K562 (cell line): ENCODE measurements at regions not wholly inside any gene's neighbourhood (a gene's known extent, or its start where the extent isn't known, plus 50 kb on each side); places are given as distances from the start of the nearest gene placed in this dataset.

Experiments
- BMI1 ChIP-seq: fragments of 150-350 bp; IDR thresholded peaks from 2 replicates; pipeline ENCODE4 v1.6.1; 2014; ENCODE audit warnings: low read length
- EZH2 ChIP-seq: IDR thresholded peaks from 2 replicates; pipeline ENCODE4 v1.6.1; 2012; ENCODE audit warnings: low read depth, mild to moderate bottlenecking, inconsistent platforms, low read length, borderline replicate concordance
- JUND ChIP-seq, 2 experiments: IDR thresholded peaks; 2 replicates in 1 of 2; 3 replicates in 1 of 2; pipeline ENCODE4 v1.6.1; 2011; ENCODE audit warnings: borderline replicate concordance in 2 of 2, low read depth in 2 of 2, low read length in 2 of 2, improper control_type of control experiment in 1 of 2, missing biosample characterization in 1 of 2, missing genetic modification characterization in 1 of 2, missing genetic modification reagents in 1 of 2
- NFXL1 ChIP-seq: fragments of 450-650 bp; formaldehyde crosslinking; IDR thresholded peaks from 2 replicates; pipeline ENCODE4 v1.4.0; 2021; ENCODE audit warnings: mild to moderate bottlenecking
- RFX5 ChIP-seq: IDR thresholded peaks from 2 replicates; pipeline ENCODE4 v1.6.1; 2011; ENCODE audit warnings: low read depth, mild to moderate bottlenecking, improper control_type of control experiment, low read length
- ZNF511 ChIP-seq: sonication (generic); formaldehyde crosslinking; IDR thresholded peaks from 2 replicates; pipeline ENCODE4 v1.8.0; 2022; ENCODE audit warnings: mild to moderate bottlenecking, missing genetic modification reagents

DNA sequence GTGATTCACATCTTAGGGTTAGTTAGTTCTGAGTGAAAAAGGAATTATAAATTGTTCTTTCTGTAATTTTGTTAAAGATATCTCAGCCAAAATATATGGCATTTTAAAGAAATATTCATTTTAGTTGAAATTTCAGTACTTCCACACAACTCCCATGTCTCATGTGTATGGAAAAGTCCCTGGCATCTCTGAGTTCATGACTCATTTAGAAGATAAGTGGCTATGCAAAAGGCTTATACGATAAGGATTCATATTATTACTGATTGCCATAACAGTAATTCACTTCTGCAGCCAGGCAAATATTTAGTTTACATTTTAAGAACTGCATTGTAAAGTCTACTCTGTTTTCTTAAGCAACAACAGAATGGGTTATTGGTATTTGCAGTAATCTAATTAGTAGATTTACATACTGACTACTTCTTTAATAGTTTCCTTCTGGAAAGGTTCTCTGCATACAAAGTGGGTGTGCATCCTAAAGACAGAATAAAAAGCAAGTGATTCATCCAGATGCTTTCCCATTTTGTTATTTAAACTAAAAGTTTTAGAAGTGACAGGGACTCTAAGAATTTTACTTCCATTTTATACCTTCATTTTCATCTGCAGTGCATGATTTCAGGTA, 682.4 kb upstream of the PABPC4L start:
- TF ChIP-seq ZNF511 (no peak), EZH2 (no peak), NFXL1 (CRISPR knock-in tag) (no peak), RFX5 (no peak), BMI1 (no peak), JUND (IDR thresholded peaks at IDR 0.05; ENCODE audit: borderline replicate concordance, low read depth, low read length) (no peak), JUND (tag; IDR thresholded peaks at IDR 0.05; ENCODE audit: borderline replicate concordance, low read depth, low read length) (no peak)
